ENCODE measurements at regions not wholly inside any gene's neighbourhood (a gene's known extent, or its start where the extent isn't known, plus 50 kb on each side); places are given as distances from the start of the nearest gene placed in this dataset.

DNA sequence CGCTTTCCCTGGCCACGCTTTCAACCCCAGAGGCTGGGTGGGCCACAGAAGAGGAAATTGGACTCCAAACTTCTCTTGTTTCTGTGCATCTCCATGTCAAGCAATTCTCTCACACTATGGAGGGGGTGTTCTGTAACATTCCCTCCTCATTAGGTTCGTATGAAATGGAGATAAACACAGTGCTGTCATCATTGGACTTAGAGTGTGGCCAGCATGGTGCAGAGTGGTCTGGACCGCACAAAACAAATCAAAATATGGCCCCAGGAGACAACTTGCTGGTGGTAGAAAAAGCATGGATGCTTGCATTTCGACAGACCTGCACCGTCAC lies 655.2 kb downstream of the BNC2 start:
- H3K4me3 ChIP-seq (ENCODE audit: low read depth in 1 of 2, low read length in 2 of 2): no peak overlapping the region
- no peaks in the 10 kb centered on the region for H3K27me3 ChIP-seq (ENCODE audit: control insufficient read depth in 1 of 2, insufficient read depth in 2 of 2, low read length in 2 of 2)
- H3K27ac ChIP-seq (ENCODE audit: low read depth in 2 of 2, low read length in 1 of 2): no peak overlapping the region
- WGBS, 2 donors: 80 to 81% methylated on average over 6 of the region's 6 CpGs
- no peaks in the 10 kb centered on the region for H3K36me3 ChIP-seq (ENCODE audit: control insufficient read depth in 2 of 2, insufficient read depth in 2 of 2, low read length in 1 of 2)
- no peaks in the 10 kb centered on the region for H3K4me1 ChIP-seq (ENCODE audit: control insufficient read depth in 2 of 2, insufficient read depth in 2 of 2, low read length in 1 of 2)
- H3K9me3 ChIP-seq (ENCODE audit: control insufficient read depth in 2 of 2, insufficient read depth in 1 of 2, low read depth in 1 of 2, low read length in 1 of 2): no peaks in the 10 kb centered on the region

DNA sequence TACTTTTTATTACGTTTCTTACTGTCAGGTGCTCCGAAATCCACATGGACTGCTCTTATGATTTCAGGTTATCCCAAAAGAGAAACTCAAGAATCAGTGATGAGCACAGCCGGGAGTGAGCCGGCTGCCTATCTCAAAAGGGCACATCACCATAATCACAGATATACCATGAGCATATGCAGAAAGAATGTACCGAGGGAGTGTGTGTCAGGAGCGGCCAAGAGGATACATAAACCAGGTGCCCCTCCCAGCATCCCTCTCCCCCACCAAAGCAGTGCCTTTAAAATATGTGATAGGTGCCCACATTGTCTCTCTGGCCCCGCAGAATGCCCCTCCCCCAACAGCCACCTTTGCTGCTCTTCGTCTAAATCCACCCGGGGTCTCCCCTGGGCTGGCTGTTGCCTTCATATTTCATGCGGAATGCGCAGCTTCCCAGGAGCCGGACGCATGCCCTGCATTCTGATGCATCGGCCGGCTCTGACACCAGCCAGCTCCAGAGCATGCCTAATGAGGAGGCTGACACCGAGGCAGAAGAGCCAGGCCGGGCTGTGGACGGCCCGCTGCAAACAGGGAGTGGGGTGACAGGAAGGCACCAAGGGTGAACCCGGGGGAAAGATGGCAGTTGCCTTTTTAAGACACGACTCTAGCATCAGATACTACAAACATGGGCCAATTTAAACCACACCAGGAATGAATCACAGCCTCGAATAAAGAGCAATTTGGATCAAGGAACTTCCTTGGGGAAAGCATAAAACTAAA lies 652.3 kb downstream of the BNC2 start:
- Histone ChIP-seq H3K27ac (ENCODE audit: low read depth in 2 of 2, low read length in 1 of 2) (no peak overlapping the region), H3K4me3 (ENCODE audit: low read depth in 1 of 2, low read length in 2 of 2) (no peak overlapping the region), H3K4me1 (ENCODE audit: control insufficient read depth in 2 of 2, insufficient read depth in 2 of 2, low read length in 1 of 2) (no peaks in the 10 kb centered on the region), H3K9me3 (ENCODE audit: control insufficient read depth in 2 of 2, insufficient read depth in 1 of 2, low read depth in 1 of 2, low read length in 1 of 2) (no peaks in the 10 kb centered on the region), H3K27me3 (ENCODE audit: control insufficient read depth in 1 of 2, insufficient read depth in 2 of 2, low read length in 2 of 2) (no peaks in the 10 kb centered on the region), H3K36me3 (ENCODE audit: control insufficient read depth in 2 of 2, insufficient read depth in 2 of 2, low read length in 1 of 2) (no peaks in the 10 kb centered on the region)
- WGBS, 2 donors: 87 to 88% methylated on average over 22 of the region's 22 CpGs

DNA sequence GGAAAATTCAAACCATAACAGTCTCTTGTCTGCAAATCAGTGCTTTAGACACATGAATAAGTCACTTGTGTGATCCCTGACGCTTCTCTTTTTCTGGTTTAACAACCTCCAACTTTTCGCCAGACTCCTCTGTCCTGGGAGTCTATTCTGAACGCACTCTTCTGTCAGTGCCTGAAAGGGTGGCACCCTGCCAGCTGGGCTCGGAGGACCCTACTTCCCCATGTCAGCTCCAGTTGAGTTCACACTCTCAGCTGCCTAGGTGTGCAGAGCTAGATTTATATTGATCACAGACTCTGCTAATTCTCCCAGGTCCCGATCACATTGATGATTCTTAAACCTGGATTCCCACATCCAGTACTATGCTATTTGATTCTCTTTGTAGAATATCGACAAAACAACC lies 649.1 kb downstream of the BNC2 start:
- H3K36me3 ChIP-seq (ENCODE audit: control insufficient read depth in 2 of 2, insufficient read depth in 2 of 2, low read length in 1 of 2): no peaks in the 10 kb centered on the region
- no peak overlapping the region for H3K4me3 ChIP-seq (ENCODE audit: low read depth in 1 of 2, low read length in 2 of 2)
- no peaks in the 10 kb centered on the region for H3K4me1 ChIP-seq (ENCODE audit: control insufficient read depth in 2 of 2, insufficient read depth in 2 of 2, low read length in 1 of 2)
- H3K9me3 ChIP-seq (ENCODE audit: control insufficient read depth in 2 of 2, insufficient read depth in 1 of 2, low read depth in 1 of 2, low read length in 1 of 2): no peaks in the 10 kb centered on the region
- no peaks in the 10 kb centered on the region for H3K27me3 ChIP-seq (ENCODE audit: control insufficient read depth in 1 of 2, insufficient read depth in 2 of 2, low read length in 2 of 2)
- WGBS, 2 donors: 48 to 63% methylated on average over 6 of the region's 6 CpGs
- H3K27ac ChIP-seq (ENCODE audit: low read depth in 2 of 2, low read length in 1 of 2): no peak overlapping the region

DNA sequence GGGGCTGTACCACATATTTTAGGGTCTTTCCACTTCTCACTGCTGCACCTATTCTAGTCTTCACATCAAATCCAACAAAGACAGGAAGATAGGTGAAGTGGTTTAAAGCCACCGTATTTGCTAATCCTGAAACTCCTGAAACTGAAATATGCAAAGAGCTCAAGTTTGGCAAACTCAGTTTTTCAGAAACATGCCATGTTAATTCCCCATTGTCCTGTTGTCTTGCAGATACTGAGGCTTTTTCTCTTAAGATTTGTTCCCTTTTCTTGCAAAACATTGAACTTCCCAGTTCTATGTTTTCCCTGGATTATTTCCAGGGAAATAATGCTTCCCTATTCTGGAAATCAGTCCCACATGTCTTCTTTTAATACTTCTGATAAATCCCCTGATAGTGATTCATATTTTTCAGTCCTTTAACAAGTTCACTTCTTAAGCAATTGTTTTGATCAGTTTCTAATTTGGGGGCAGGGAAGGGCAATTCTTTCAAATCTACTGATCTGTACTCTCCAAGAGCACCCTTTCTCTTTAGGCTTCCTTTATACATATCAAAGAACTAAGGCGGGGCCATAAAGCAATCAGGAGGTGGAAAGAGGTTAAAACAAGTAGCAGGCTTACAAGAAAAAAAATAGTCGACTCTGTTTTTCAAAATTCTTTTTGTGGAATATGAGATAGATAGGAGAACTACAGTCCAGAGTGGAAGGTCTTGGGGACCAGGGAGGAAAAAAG lies 648.5 kb downstream of the BNC2 start:
- Histone ChIP-seq H3K4me3 (ENCODE audit: low read depth in 1 of 2, low read length in 2 of 2) (no peak overlapping the region), H3K27me3 (ENCODE audit: control insufficient read depth in 1 of 2, insufficient read depth in 2 of 2, low read length in 2 of 2) (no peaks in the 10 kb centered on the region), H3K36me3 (ENCODE audit: control insufficient read depth in 2 of 2, insufficient read depth in 2 of 2, low read length in 1 of 2) (no peaks in the 10 kb centered on the region), H3K9me3 (ENCODE audit: control insufficient read depth in 2 of 2, insufficient read depth in 1 of 2, low read depth in 1 of 2, low read length in 1 of 2) (no peaks in the 10 kb centered on the region), H3K27ac (ENCODE audit: low read depth in 2 of 2, low read length in 1 of 2) (no peak overlapping the region), H3K4me1 (ENCODE audit: control insufficient read depth in 2 of 2, insufficient read depth in 2 of 2, low read length in 1 of 2) (no peaks in the 10 kb centered on the region)
- WGBS, 2 donors: 46 to 47% methylated on average over 3 of the region's 3 CpGs

DNA sequence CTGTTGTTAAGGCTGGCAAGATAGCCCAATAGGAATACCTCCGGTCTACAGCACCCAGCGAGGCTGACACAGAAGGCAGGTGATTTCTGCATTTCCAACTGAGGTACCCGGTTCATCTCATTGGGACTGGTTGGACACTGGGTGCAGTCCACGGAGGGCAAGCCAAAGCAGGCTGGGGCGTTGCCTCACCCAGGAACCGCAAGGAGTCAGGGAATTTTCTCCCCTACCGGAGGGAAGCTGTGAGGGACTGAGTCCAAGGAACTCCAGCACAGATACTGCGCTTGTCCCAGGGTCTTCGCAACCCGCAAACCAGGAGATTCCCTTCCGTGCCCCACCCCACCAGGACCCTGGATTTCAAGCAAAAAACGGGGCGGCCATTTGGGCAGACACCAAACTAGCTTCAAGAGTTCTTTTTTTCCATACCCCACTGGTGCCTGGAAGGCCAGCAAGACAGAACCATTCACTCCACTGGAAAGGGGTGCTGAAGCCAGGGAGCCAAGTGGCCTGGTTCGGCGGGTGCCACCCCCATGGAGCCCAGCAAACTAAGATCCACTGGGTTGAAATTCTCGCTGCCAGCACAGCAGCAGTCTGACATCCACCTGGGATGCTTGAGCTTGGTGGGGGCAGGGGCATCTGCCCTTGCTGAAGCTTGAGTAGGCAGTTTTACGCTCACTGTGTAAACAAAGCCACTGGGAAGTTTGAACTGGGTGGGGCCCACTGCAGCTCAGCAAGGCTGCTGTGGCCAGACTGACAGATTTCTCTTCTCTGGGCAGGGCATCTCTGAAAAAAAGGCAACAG lies 647.2 kb downstream of the BNC2 start:
- WGBS, 2 donors: 80 to 83% methylated on average over 17 of the region's 17 CpGs

DNA sequence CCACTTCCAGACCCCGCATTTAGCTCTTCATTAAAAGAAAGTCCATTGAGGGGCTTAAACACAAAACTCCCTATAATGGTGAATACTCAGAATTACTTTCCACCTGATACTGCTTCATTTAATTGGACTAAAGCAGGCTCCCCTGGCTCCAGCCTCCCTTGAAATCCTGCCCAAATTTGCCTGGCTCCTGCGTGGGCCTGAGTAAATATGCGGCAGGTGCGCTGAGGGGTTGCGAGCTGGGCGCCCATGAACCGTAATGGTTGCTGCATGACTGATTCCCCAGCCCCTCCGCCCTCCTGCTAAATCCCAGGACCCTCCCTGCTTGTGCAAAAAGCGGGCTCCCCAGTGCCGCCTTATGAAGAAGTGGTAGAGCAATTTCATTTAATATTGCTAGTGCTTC lies 639.7 kb downstream of the BNC2 start:
- peaks cover 0 to 5% of the 10 kb centered on the region in 2 donors for H3K9me3 ChIP-seq (ENCODE audit: control insufficient read depth in 2 of 2, insufficient read depth in 1 of 2, low read depth in 1 of 2, low read length in 1 of 2)

More for the DNA sequence above, 647.2 kb downstream of the BNC2 start:
- H3K4me3 ChIP-seq (ENCODE audit: low read depth in 1 of 2, low read length in 2 of 2): no peak overlapping the region
- no peaks in the 10 kb centered on the region for H3K4me1 ChIP-seq (ENCODE audit: control insufficient read depth in 2 of 2, insufficient read depth in 2 of 2, low read length in 1 of 2)
- no peaks in the 10 kb centered on the region for H3K36me3 ChIP-seq (ENCODE audit: control insufficient read depth in 2 of 2, insufficient read depth in 2 of 2, low read length in 1 of 2)
- no peaks in the 10 kb centered on the region for H3K27me3 ChIP-seq (ENCODE audit: control insufficient read depth in 1 of 2, insufficient read depth in 2 of 2, low read length in 2 of 2)
- H3K9me3 ChIP-seq (ENCODE audit: control insufficient read depth in 2 of 2, insufficient read depth in 1 of 2, low read depth in 1 of 2, low read length in 1 of 2): no peaks in the 10 kb centered on the region
- no peak overlapping the region for H3K27ac ChIP-seq (ENCODE audit: low read depth in 2 of 2, low read length in 1 of 2)

DNA sequence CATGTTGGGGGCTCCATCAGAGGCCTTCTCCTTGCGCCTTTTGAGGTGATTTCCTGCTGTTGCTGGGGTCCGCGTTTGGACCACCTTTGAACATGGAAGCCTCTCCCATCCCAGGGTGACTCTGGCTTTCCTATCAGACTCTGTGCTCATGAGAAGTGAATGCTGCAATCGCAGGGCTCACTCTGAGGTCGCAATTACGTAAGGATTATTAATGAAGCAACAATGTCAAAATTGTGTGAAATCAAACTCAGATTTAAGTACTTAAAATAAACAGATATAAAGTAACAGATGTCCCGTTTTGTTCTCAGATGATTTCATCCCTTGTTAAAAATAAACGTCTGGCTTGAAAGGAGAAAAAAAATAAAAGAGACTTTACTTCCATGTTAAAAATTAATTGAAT lies 634.2 kb downstream of the BNC2 start:
- Histone ChIP-seq H3K27ac (ENCODE audit: low read depth in 2 of 2, low read length in 1 of 2) (no peak overlapping the region), H3K36me3 (ENCODE audit: control insufficient read depth in 2 of 2, insufficient read depth in 2 of 2, low read length in 1 of 2) (no peaks in the 10 kb centered on the region), H3K9me3 (ENCODE audit: control insufficient read depth in 2 of 2, insufficient read depth in 1 of 2, low read depth in 1 of 2, low read length in 1 of 2) (peaks cover 0 to 5% of the 10 kb centered on the region in 2 donors), H3K27me3 (ENCODE audit: control insufficient read depth in 1 of 2, insufficient read depth in 2 of 2, low read length in 2 of 2) (no peaks in the 10 kb centered on the region), H3K4me3 (ENCODE audit: low read depth in 1 of 2, low read length in 2 of 2) (no peak overlapping the region), H3K4me1 (ENCODE audit: control insufficient read depth in 2 of 2, insufficient read depth in 2 of 2, low read length in 1 of 2) (no peaks in the 10 kb centered on the region)
- 70 to 71% methylated on average over 8 of the region's 8 CpGs for WGBS, 2 donors

More for the DNA sequence above, 639.7 kb downstream of the BNC2 start:
- Histone ChIP-seq H3K36me3 (ENCODE audit: control insufficient read depth in 2 of 2, insufficient read depth in 2 of 2, low read length in 1 of 2) (no peaks in the 10 kb centered on the region), H3K4me3 (ENCODE audit: low read depth in 1 of 2, low read length in 2 of 2) (no peak overlapping the region), H3K27ac (ENCODE audit: low read depth in 2 of 2, low read length in 1 of 2) (no peak overlapping the region), H3K27me3 (ENCODE audit: control insufficient read depth in 1 of 2, insufficient read depth in 2 of 2, low read length in 2 of 2) (no peaks in the 10 kb centered on the region), H3K4me1 (ENCODE audit: control insufficient read depth in 2 of 2, insufficient read depth in 2 of 2, low read length in 1 of 2) (no peaks in the 10 kb centered on the region)
- WGBS, 2 donors: 84 to 87% methylated on average over 10 of the region's 10 CpGs

DNA sequence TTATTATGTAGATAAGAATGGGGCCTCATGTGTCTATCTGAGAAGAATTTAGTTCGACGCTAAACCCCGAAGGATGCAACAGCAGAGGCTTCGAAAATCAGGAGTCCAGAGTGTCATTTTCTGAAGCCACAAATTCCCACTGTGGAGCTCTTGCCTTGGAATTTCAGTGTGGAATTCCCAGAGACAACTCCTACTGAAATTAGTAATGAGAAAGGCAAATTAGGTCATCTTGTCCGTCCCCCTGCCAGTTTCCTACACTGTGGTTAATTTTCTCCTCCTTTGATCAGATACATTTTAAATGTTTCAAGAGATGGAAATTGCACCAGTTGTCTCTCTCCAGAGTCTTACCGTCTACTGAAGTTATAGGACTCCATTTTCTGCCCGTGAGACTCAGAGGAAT lies 633.6 kb downstream of the BNC2 start:
- 76% methylated on average over 7 of the region's 7 CpGs for WGBS, 2 donors
- H3K27ac ChIP-seq (ENCODE audit: low read depth in 2 of 2, low read length in 1 of 2): no peak overlapping the region
- H3K4me3 ChIP-seq (ENCODE audit: low read depth in 1 of 2, low read length in 2 of 2): no peak overlapping the region
- peaks cover 0 to 5% of the 10 kb centered on the region in 2 donors for H3K9me3 ChIP-seq (ENCODE audit: control insufficient read depth in 2 of 2, insufficient read depth in 1 of 2, low read depth in 1 of 2, low read length in 1 of 2)
- H3K27me3 ChIP-seq (ENCODE audit: control insufficient read depth in 1 of 2, insufficient read depth in 2 of 2, low read length in 2 of 2): no peaks in the 10 kb centered on the region
- no peaks in the 10 kb centered on the region for H3K4me1 ChIP-seq (ENCODE audit: control insufficient read depth in 2 of 2, insufficient read depth in 2 of 2, low read length in 1 of 2)
- no peaks in the 10 kb centered on the region for H3K36me3 ChIP-seq (ENCODE audit: control insufficient read depth in 2 of 2, insufficient read depth in 2 of 2, low read length in 1 of 2)

DNA sequence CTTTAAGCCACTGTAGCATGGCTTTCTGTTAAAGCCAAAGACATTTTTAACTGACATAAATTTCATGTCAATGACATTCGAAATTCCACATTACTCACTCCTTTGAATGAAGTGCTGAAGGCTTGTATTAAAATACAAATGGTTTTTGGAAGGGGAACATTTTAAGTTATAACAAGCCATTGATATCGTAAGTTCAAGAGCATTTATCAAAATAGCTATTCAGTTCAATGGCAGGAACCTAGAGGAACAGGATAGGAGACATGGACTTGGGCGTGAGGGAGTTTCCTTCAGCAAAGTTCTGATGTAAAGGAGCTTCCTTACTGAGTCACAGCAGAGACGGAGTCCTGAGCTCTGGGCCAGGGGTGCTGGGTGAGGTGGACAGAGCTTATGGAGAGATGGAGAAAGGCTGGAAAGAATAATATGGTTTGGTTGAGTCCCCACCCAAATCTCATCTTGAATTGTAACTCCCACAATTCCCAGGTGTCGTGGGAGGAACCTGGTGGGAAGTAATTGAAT lies 631.8 kb downstream of the BNC2 start:
- WGBS, 2 donors: 78 to 84% methylated on average over 5 of the region's 5 CpGs

More for the DNA sequence above, 631.8 kb downstream of the BNC2 start:
- H3K4me1 ChIP-seq (ENCODE audit: control insufficient read depth in 2 of 2, insufficient read depth in 2 of 2, low read length in 1 of 2): no peaks in the 10 kb centered on the region
- no peak overlapping the region for H3K4me3 ChIP-seq (ENCODE audit: low read depth in 1 of 2, low read length in 2 of 2)
- H3K36me3 ChIP-seq (ENCODE audit: control insufficient read depth in 2 of 2, insufficient read depth in 2 of 2, low read length in 1 of 2): no peaks in the 10 kb centered on the region
- peaks cover 0 to 5% of the 10 kb centered on the region in 2 donors for H3K9me3 ChIP-seq (ENCODE audit: control insufficient read depth in 2 of 2, insufficient read depth in 1 of 2, low read depth in 1 of 2, low read length in 1 of 2)
- no peak overlapping the region for H3K27ac ChIP-seq (ENCODE audit: low read depth in 2 of 2, low read length in 1 of 2)
- no peaks in the 10 kb centered on the region for H3K27me3 ChIP-seq (ENCODE audit: control insufficient read depth in 1 of 2, insufficient read depth in 2 of 2, low read length in 2 of 2)
